Keratinocyte (primary cell): ENCODE measurements at regions not wholly inside any gene's neighbourhood (a gene's known extent, or its start where the extent isn't known, plus 50 kb on each side); places are given as distances from the start of the nearest gene placed in this dataset.

Experiments
- EZH2 ChIP-seq: IDR thresholded peaks from one replicate; pipeline ENCODE4 v1.6.1; 2012; ENCODE audit warnings: inconsistent platforms, mild to moderate bottlenecking, low read length, moderate library complexity
- TF ChIP-seq, protein P1 (sequence below), 3 experiments: IDR thresholded peaks in 1 of 3; conservative IDR thresholded peaks in 1 of 3; optimal IDR thresholded peaks in 1 of 3; 2 replicates in 2 of 3; 3 replicates in 1 of 3; pipeline versions ENCODE3 to v1.5.1; 2011; ENCODE audit warnings: low read length in 3 of 3, mild to moderate bottlenecking in 3 of 3, moderate library complexity in 2 of 3, control low read depth in 1 of 3, inconsistent platforms in 1 of 3; ENCODE audit not compliant: insufficient read depth in 2 of 3; ENCODE audit errors: extremely low read depth in 1 of 3

DNA sequence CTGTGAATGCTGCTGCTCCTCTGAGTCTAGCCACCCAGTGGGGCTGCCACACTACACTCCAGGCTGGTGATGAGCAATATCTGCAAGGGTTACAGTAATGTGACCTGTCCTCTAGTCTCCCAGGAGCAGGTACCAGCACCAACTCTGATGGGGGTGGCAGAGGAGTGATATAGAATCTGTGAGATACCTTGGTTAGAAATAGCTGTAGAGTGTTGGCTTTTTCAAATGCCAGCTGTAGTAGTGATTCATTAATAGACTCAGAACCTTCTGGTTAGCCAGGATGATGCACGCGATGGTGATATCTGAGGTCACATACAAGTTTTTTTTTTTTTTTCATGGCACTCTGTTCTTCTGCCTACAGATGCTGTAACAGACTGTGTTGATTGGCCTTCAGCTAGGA is 757.1 kb downstream of the INHBA start:
- no peak for TF ChIP-seq EZH2
- TF ChIP-seq, protein P1, sequence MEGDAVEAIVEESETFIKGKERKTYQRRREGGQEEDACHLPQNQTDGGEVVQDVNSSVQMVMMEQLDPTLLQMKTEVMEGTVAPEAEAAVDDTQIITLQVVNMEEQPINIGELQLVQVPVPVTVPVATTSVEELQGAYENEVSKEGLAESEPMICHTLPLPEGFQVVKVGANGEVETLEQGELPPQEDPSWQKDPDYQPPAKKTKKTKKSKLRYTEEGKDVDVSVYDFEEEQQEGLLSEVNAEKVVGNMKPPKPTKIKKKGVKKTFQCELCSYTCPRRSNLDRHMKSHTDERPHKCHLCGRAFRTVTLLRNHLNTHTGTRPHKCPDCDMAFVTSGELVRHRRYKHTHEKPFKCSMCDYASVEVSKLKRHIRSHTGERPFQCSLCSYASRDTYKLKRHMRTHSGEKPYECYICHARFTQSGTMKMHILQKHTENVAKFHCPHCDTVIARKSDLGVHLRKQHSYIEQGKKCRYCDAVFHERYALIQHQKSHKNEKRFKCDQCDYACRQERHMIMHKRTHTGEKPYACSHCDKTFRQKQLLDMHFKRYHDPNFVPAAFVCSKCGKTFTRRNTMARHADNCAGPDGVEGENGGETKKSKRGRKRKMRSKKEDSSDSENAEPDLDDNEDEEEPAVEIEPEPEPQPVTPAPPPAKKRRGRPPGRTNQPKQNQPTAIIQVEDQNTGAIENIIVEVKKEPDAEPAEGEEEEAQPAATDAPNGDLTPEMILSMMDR (optimal IDR thresholded peaks at IDR 0.05 in 1 of 3, IDR thresholded peaks at IDR 0.05 in 1 of 3, conservative IDR thresholded peaks at IDR 0.05 in 1 of 3; ENCODE audit: extremely low read depth in 1 of 3, insufficient read depth in 2 of 3, low read length in 3 of 3): no peak
